Activated naive CD4-positive, alpha-beta T cell treated with anti-CD3 and anti-CD28 coated beads, Interleukin-2, amount 50 U/mL, for 72 hours (primary cell): ENCODE measurements at regions not wholly inside any gene's neighbourhood (a gene's known extent, or its start where the extent isn't known, plus 50 kb on each side); places are given as distances from the start of the nearest gene placed in this dataset.

Source experiments
- ATAC-seq, 2 donors: fragments of 150-1000 bp; cut with Tn5 transposase; 2 replicates each; pipeline ENCODE4 v1.10.0; 2021; ENCODE audit warnings: mild to moderate bottlenecking in 2 of 2, moderate library complexity in 2 of 2
- DNase-seq, 2 donors: peaks; one replicate each; pipeline ENCODE4 v3.0.0; 2021 to 2022; ENCODE audit warnings: low spot score in 2 of 2
- H3K27ac Mint-ChIP-seq, 2 donors: one replicate each; pipeline ENCODE4 v1.8.0; 2022; ENCODE audit warnings: mild to moderate bottlenecking in 2 of 2, mixed read lengths in 2 of 2
- H3K36me3 Mint-ChIP-seq, 2 donors: one replicate each; pipeline ENCODE4 v1.8.0; 2022; ENCODE audit warnings: mixed read lengths in 2 of 2
- H3K9me3 Mint-ChIP-seq, 2 donors: one replicate each; pipeline ENCODE4 v1.8.0; 2022; ENCODE audit warnings: mixed read lengths in 2 of 2

GRCh38 chr1:29649189-29650040 is 413.1 kb downstream of the PTPRU start:
- H3K36me3 Mint-ChIP-seq: no peaks in the 10 kb centered on the region
- DNase-seq (peak in 1 of 2 donors; percentile 20), ATAC-seq (no peak)
- H3K9me3 Mint-ChIP-seq: no peaks in the 10 kb centered on the region
- no peak overlapping the region for H3K27ac Mint-ChIP-seq

- no peaks in the 10 kb centered on the region for H3K9me3 Mint-ChIP-seq
- no peaks in the 10 kb centered on the region for H3K36me3 Mint-ChIP-seq
- ATAC-seq: no peak
- no peak overlapping the region for H3K27ac Mint-ChIP-seq
- peak in 1 of 2 donors; percentile 18 for DNase-seq
Measured at GRCh38 chr1:29648798-29649188, 412.5 kb downstream of the PTPRU start.

- no peaks in the 10 kb centered on the region for H3K36me3 Mint-ChIP-seq
- DNase-seq: peak in 1 of 2 donors; percentile 26
- ATAC-seq: no peak
- no peaks in the 10 kb centered on the region for H3K9me3 Mint-ChIP-seq
- no peak overlapping the region for H3K27ac Mint-ChIP-seq
Measured at GRCh38 chr1:29648026-29648425, 411.7 kb downstream of the PTPRU start.

- no peak overlapping the region for H3K27ac Mint-ChIP-seq
- DNase-seq: no peak
- ATAC-seq: no peak
- no peaks in the 10 kb centered on the region for H3K36me3 Mint-ChIP-seq
- H3K9me3 Mint-ChIP-seq: no peaks in the 10 kb centered on the region
Measured at GRCh38 chr1:29647581-29647980, 411.3 kb downstream of the PTPRU start.

DNA sequence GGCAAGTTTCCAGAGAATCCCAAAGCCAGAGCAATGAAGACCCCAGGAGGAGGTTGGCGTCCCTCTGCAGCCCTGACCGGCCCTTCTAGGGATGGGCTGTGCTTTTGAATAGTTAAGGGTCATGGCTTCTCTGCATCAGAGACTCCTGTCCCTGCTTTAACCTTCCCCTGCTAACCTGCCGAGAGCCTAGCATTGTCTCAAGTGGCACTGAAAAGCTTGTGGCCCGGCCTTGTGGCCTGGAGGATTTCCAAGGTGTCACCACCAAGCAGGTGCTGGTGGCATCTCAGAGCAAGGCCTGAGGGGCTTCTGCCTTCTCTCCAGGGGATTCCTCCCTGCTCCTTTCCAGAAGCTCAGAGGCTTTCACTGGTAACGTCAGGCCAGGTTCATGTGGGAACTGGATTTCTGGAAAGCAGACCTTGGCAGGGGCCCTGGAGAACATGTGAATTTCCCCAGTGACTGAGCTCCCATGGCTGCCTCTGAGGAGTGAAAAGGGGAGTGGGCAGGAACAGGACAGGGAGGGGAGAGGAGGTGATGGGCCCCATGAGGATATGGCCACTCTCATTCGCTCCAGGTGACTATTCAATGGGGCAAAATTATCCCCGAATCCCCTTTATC is 409.9 kb downstream of the PTPRU start:
- DNase-seq: peak in 1 of 2 donors; percentile 23
- no peak for ATAC-seq
- Mint-ChIP-seq H3K36me3 (no peaks in the 10 kb centered on the region), H3K9me3 (no peaks in the 10 kb centered on the region), H3K27ac (no peak overlapping the region)

DNA sequence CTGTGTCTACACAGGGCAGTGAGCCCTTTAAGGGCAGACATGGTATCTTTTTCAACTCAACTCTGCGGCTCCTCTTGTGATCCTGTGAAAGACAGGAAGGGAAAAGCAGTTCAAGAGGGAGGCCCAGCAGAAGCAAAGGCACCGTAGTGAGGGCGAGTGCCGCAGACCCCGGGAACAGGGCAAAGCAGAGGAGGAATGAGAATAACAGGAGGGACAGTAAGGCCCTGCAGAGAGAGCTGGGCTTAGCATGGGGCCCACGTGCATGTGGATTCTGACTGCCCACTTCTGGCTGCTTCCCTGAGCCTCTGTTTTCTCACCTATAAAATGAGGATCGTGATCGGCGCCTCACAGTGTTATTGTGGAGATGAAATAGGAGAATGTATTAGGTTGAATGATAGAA is 409.3 kb downstream of the PTPRU start:
- Mint-ChIP-seq H3K9me3 (no peaks in the 10 kb centered on the region), H3K27ac (peak overlapping the region in 1 of 2 donors; percentile 24), H3K36me3 (no peaks in the 10 kb centered on the region)
- peak in 1 of 2 donors; percentile 6 for DNase-seq
- ATAC-seq: no peak

- Mint-ChIP-seq H3K27ac (no peak overlapping the region), H3K36me3 (no peaks in the 10 kb centered on the region), H3K9me3 (no peaks in the 10 kb centered on the region)
- no peak for ATAC-seq
- peak in 1 of 2 donors; percentile 18 for DNase-seq
Measured at GRCh38 chr1:29644812-29645211, 408.5 kb downstream of the PTPRU start.

- no peaks in the 10 kb centered on the region for H3K36me3 Mint-ChIP-seq
- no peaks in the 10 kb centered on the region for H3K9me3 Mint-ChIP-seq
- no peak for ATAC-seq
- H3K27ac Mint-ChIP-seq: peak overlapping the region in 1 of 2 donors; percentile 7
- no peak for DNase-seq
Measured at GRCh38 chr1:29643838-29644440, 407.6 kb downstream of the PTPRU start.

DNA sequence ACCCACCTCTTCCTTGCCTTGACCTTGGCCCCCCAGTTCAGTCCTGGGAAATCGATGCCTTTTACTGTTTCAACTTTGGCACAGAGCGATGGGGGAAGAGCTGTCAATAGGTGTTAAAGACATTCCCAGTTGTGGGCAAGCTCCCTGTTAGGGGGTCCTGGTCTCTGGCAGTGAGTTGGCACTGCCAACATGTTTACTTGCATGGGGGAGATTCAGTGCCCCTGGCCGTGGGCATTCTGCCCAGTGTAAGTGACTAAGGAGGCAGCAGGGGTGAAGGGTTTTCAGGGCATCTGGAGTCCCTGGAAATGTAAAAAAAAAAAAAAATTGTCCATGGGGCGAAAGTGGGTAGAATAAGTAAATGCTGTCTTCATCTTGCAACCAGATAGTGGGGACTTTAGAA is 407.0 kb downstream of the PTPRU start:
- no peaks in the 10 kb centered on the region for H3K9me3 Mint-ChIP-seq
- no peaks in the 10 kb centered on the region for H3K36me3 Mint-ChIP-seq
- no peak for ATAC-seq
- H3K27ac Mint-ChIP-seq: no peak overlapping the region
- peak in 1 of 2 donors; percentile 48 for DNase-seq

DNA sequence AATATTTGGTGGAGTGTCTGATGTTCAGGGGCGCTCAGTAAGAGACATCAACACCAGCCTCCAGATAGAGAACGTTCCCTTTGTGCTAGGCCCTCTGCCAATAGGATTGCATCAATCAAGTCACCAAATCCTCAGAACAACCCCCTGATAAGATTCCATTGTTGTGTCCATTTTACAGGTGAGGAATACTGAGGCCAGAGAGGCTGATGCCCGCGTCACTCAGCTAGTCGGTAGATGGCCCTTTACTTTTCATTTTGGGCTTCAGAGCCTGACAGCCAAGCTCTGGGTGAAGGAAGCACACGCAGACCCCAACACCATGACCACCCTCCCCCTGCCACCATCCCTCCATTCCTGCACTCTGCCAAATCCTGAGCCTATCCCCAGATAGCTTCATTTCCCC is 406.2 kb downstream of the PTPRU start:
- ATAC-seq (no peak), DNase-seq (peak in 1 of 2 donors; percentile 14)
- Mint-ChIP-seq H3K36me3 (no peaks in the 10 kb centered on the region), H3K27ac (no peak overlapping the region), H3K9me3 (no peaks in the 10 kb centered on the region)

DNA sequence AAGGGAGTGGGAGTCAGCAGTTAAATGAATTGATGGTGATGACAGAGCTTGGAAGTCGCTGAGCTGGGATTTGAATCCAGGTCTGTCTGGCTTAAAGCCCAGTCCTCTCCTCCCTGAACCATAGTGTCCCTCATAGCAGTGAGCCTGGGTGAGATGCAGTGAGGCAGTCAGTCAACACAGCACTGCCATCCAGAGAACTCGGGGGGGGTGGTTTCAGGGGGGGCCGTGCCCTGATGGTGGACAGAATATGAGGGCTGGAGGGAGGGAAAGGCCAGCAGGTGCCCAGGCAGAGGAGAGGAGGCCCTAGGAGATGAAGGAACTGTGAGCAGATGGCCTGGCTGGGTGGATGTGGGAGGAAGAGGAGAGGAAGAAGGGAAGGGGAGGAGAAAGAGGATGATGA is 405.6 kb downstream of the PTPRU start:
- no peak for ATAC-seq
- no peaks in the 10 kb centered on the region for H3K9me3 Mint-ChIP-seq
- no peak for DNase-seq
- no peaks in the 10 kb centered on the region for H3K36me3 Mint-ChIP-seq
- no peak overlapping the region for H3K27ac Mint-ChIP-seq

DNA sequence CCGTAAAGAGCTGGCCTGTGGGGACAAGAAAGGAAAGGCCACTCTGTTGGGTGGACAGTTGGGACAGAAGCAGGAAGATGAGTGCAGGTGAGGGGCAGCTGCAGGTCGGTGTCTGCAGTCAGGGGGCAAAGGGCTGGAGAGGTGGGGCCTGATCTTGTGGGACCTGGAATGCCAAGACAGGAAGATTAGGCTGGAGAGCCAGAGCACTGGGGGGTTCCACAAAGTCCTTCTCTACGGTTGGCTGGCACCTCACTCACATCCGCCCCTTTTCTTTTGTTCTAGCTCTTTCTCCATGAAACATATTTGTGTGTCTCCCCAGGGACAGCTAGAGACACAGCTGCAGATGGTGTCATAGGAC is 404.1 kb downstream of the PTPRU start:
- Mint-ChIP-seq H3K36me3 (no peaks in the 10 kb centered on the region), H3K27ac (no peak overlapping the region), H3K9me3 (no peaks in the 10 kb centered on the region)
- no peak for DNase-seq
- no peak for ATAC-seq

DNA sequence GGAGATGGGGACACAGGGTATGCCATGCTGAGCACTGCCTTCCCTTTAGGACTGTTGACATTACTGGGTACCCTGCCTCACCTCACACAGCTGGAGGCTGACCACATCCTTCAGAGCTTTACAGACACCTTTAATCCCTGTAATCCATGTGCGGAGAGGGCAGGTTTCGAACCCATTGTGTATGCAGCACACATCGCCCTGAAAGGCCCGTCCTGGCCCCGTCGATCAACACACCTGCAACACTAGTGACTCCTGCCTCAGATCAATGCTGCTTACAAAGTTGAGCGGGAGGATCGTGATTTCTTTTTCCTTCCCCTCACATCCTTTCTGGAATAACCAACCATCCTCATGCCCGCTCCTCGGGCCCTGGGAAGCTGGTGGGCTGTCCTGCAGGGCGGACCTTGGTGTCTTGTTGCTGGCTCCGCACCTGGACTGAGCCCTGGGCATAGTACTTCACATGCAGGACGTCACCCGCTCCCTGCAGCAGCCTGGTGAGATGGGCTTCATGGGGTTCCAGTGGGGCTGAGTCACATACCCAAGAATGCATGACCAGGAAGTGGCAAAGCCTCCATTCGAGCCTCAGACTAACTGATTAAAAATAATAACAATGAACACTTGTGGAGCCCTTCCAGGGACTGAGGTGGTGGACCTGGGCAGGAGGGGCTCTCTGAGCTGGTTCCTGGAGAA is 403.6 kb downstream of the PTPRU start:
- no peak for ATAC-seq
- Mint-ChIP-seq H3K9me3 (no peaks in the 10 kb centered on the region), H3K27ac (no peak overlapping the region), H3K36me3 (no peaks in the 10 kb centered on the region)
- DNase-seq: peak in 1 of 2 donors; percentile 34

DNA sequence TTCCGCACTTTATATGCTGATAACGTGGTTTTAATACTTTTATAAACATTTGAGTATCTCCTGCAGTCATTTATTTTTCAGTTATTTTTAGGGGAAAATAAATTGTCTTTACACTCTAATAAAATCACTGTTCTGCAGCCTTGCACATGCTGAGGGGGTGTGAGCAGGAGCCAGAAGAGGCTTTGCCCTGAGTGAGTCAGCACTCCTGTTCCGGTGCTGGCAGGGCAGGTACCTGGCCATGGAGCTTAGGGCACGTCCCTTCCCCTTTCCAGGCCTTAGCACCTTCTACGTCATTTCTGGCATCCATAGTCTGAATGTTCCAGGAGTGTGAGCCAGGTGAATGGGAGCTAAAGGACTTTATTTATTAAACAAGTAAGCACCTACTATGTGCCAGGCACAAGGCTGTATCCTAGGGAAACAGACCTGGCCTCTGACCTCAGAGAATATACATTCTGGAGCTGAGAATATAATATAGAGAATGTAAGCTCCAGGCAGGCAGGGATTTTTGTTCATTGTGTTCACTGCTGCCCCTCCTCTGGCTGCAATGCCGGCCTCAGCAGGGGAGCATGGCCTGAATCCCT is 402.9 kb downstream of the PTPRU start:
- Mint-ChIP-seq H3K27ac (no peak overlapping the region), H3K9me3 (no peaks in the 10 kb centered on the region), H3K36me3 (no peaks in the 10 kb centered on the region)
- ATAC-seq (no peak), DNase-seq (peak in 1 of 2 donors; percentile 34)

GRCh38 chr1:29638281-29638680 is 402.0 kb downstream of the PTPRU start:
- Mint-ChIP-seq H3K27ac (no peak overlapping the region), H3K36me3 (no peaks in the 10 kb centered on the region), H3K9me3 (no peaks in the 10 kb centered on the region)
- DNase-seq: no peak
- ATAC-seq: no peak

GRCh38 chr1:29636936-29637335 is 400.6 kb downstream of the PTPRU start:
- DNase-seq (no peak), ATAC-seq (no peak)
- H3K27ac Mint-ChIP-seq: no peak overlapping the region
- no peaks in the 10 kb centered on the region for H3K36me3 Mint-ChIP-seq
- no peaks in the 10 kb centered on the region for H3K9me3 Mint-ChIP-seq
